Smooth muscle cell (in vitro differentiated cells): ENCODE measurements at regions not wholly inside any gene's neighbourhood (a gene's known extent, or its start where the extent isn't known, plus 50 kb on each side); places are given as distances from the start of the nearest gene placed in this dataset.
A peak's percentile ranks its signal among the peaks of the same experiment; 100 is the strongest.

Experiments
- DNase-seq: peaks from one replicate; lab custom pipeline; 2025; ENCODE audit not compliant: unreplicated experiment; lab: John Stamatoyannopoulos, UW
- H2AFZ ChIP-seq: fragments of 200-600 bp; sonication (generic); 2 replicates; pipeline ENCODE4 v1.6.0; 2016; ENCODE audit warnings: antibody characterized with exemption, low read depth, mild to moderate bottlenecking
- H3F3A ChIP-seq: fragments of 200-600 bp; sonication (generic); 2 replicates; pipeline ENCODE4 v1.6.0; 2017; ENCODE audit warnings: antibody characterized with exemption, low read depth
- H3K27ac ChIP-seq: fragments of 200-600 bp; sonication (generic); 2 replicates; pipeline ENCODE4 v1.5.1; 2016; ENCODE audit warnings: low read depth, mild to moderate bottlenecking
- H3K27me3 ChIP-seq: fragments of 200-600 bp; sonication (generic); 2 replicates; pipeline ENCODE4 v1.6.1; 2016; ENCODE audit warnings: low read depth, mild to moderate bottlenecking
- H3K36me3 ChIP-seq: fragments of 200-600 bp; sonication (generic); 2 replicates; pipeline ENCODE4 v1.5.1; 2016; ENCODE audit warnings: low read depth
- H3K4me1 ChIP-seq: fragments of 200-600 bp; sonication (generic); 2 replicates; pipeline ENCODE4 v1.5.1; 2016; ENCODE audit warnings: low read depth
- H3K4me2 ChIP-seq: fragments of 200-600 bp; sonication (generic); 2 replicates; pipeline ENCODE4 v1.6.0; 2016; ENCODE audit warnings: mild to moderate bottlenecking
- H3K4me3 ChIP-seq: fragments of 200-600 bp; sonication (generic); 2 replicates; pipeline ENCODE4 v1.5.1; 2016; ENCODE audit warnings: mild to moderate bottlenecking
- H3K79me2 ChIP-seq: fragments of 200-600 bp; sonication (generic); 2 replicates; pipeline ENCODE4 v1.6.0; 2016; ENCODE audit warnings: low read depth, mild to moderate bottlenecking
- H3K9ac ChIP-seq: fragments of 200-600 bp; sonication (generic); 2 replicates; pipeline ENCODE4 v1.6.0; 2016; ENCODE audit warnings: low read depth
- H3K9me3 ChIP-seq: fragments of 200-600 bp; sonication (generic); replicated peaks from 2 replicates; pipeline ENCODE4 v1.5.1; 2016; ENCODE audit warnings: low read depth
- H4K20me1 ChIP-seq: fragments of 200-600 bp; sonication (generic); 2 replicates; pipeline ENCODE4 v1.6.0; 2016; ENCODE audit warnings: low read depth
- CTCF ChIP-seq: fragments of 200-600 bp; sonication (generic); IDR thresholded peaks from 2 replicates; pipeline ENCODE4 v1.5.1; 2017; ENCODE audit warnings: borderline replicate concordance, mild to moderate bottlenecking, antibody characterized with exemption; ENCODE audit not compliant: insufficient read depth, poor library complexity, severe bottlenecking
- WGBS: methylation state at CpG from one replicate; pipeline ENCODE4 v1.1.7; 2016; ENCODE audit warnings: low lambda C conversion rate; 5-methylcytosine and 5-hydroxymethylcytosine counted together

GRCh38 chr14:34059037-34059924 is 108.4 kb upstream of the EGLN3 start:
- peak overlapping the region; percentile 94 for H3K4me2 ChIP-seq
- H3K79me2 ChIP-seq, result no peaks in the 10 kb centered on the region
- H4K20me1 ChIP-seq, result no peaks in the 10 kb centered on the region
- H3K4me3 ChIP-seq, result peak overlapping the region; percentile 65
- H3K27me3 ChIP-seq, result no peaks in the 10 kb centered on the region
- peak overlapping the region; percentile 83 for H2AFZ ChIP-seq
- H3K9ac ChIP-seq, result peak overlapping the region; percentile 86
- no peaks in the 10 kb centered on the region for H3F3A ChIP-seq
- 70% methylated on average over 16 of the region's 16 CpGs for WGBS
- no peaks in the 10 kb centered on the region for H3K36me3 ChIP-seq
- no peak for TF ChIP-seq CTCF
- H3K27ac ChIP-seq, result peak overlapping the region; percentile 89
- DNase-seq, result no peak
- H3K9me3 ChIP-seq, result no peaks in the 10 kb centered on the region
- peaks cover 30% of the 10 kb centered on the region for H3K4me1 ChIP-seq

- DNase-seq, result no peak
Measured at GRCh38 chr14:34058510-34058909, 107.6 kb upstream of the EGLN3 start.

GRCh38 chr14:34056046-34056445 is 105.2 kb upstream of the EGLN3 start:
- Histone ChIP-seq H3K4me1 (peaks cover 19% of the 10 kb centered on the region), H3K27ac (no peak overlapping the region), H3K79me2 (no peaks in the 10 kb centered on the region), H3K9ac (no peak overlapping the region), H4K20me1 (no peaks in the 10 kb centered on the region), H3K27me3 (no peaks in the 10 kb centered on the region), H3K4me3 (no peak overlapping the region), H2AFZ (no peak overlapping the region), H3K9me3 (no peaks in the 10 kb centered on the region), H3K4me2 (no peak overlapping the region), H3K36me3 (no peaks in the 10 kb centered on the region), H3F3A (peaks cover 9% of the 10 kb centered on the region)
- WGBS, result 100% methylated on average over 1 of the region's 1 CpG
- DNase-seq, result no peak
- no peak for TF ChIP-seq CTCF

More at GRCh38 chr14:34058510-34058909, 107.6 kb upstream of the EGLN3 start:
- Histone ChIP-seq H4K20me1 (no peaks in the 10 kb centered on the region), H3K27ac (no peak overlapping the region), H2AFZ (no peak overlapping the region), H3K4me3 (no peak overlapping the region), H3K9ac (no peak overlapping the region), H3K9me3 (no peaks in the 10 kb centered on the region), H3K36me3 (no peaks in the 10 kb centered on the region), H3K4me1 (peaks cover 28% of the 10 kb centered on the region), H3K79me2 (no peaks in the 10 kb centered on the region), H3K4me2 (no peak overlapping the region), H3K27me3 (no peaks in the 10 kb centered on the region), H3F3A (no peaks in the 10 kb centered on the region)
- TF ChIP-seq CTCF, result no peak
- WGBS, result 96% methylated on average over 3 of the region's 3 CpGs
